ENCODE measurements at regions not wholly inside any gene's neighbourhood (a gene's known extent, or its start where the extent isn't known, plus 50 kb on each side); places are given as distances from the start of the nearest gene placed in this dataset.

GRCh38 chr20:60561052-60561451, 602.8 kb downstream of the CDH26 start:
- in situ Hi-C loops (cut with HindIII; ENCODE audit: low sequenced_read_pairs): no loop called here
- DNase-seq (ENCODE audit: low spot score): no peak

GRCh38 chr20:60565083-60565482, 606.9 kb downstream of the CDH26 start:
- peak; percentile 0 for DNase-seq (ENCODE audit: low spot score)

GRCh38 chr20:60565551-60565950, 607.3 kb downstream of the CDH26 start:
- in situ Hi-C loops (cut with HindIII; ENCODE audit: low sequenced_read_pairs): no loop called here

More at GRCh38 chr20:60565083-60565482, 606.9 kb downstream of the CDH26 start:
- in situ Hi-C loops (cut with HindIII; ENCODE audit: low sequenced_read_pairs): no loop called here

GRCh38 chr20:60569116-60569515, 610.9 kb downstream of the CDH26 start:
- in situ Hi-C loops (cut with HindIII; ENCODE audit: low sequenced_read_pairs): no loop called here

More at GRCh38 chr20:60565551-60565950, 607.3 kb downstream of the CDH26 start:
- DNase-seq (ENCODE audit: low spot score): no peak

GRCh38 chr20:60570481-60571277, 612.5 kb downstream of the CDH26 start:
- in situ Hi-C loops (cut with HindIII; ENCODE audit: low sequenced_read_pairs): no loop called here

More at GRCh38 chr20:60569116-60569515, 610.9 kb downstream of the CDH26 start:
- no peak for DNase-seq (ENCODE audit: low spot score)

GRCh38 chr20:60573003-60573680, 614.9 kb downstream of the CDH26 start:
- in situ Hi-C loops (cut with HindIII; ENCODE audit: low sequenced_read_pairs): no loop called here
- DNase-seq (ENCODE audit: low spot score): peak; percentile 11

More at GRCh38 chr20:60570481-60571277, 612.5 kb downstream of the CDH26 start:
- DNase-seq (ENCODE audit: low spot score): no peak

- in situ Hi-C loops (cut with HindIII; ENCODE audit: low sequenced_read_pairs): no loop called here
- DNase-seq (ENCODE audit: low spot score): no peak
These were observed 618.0 kb downstream of the CDH26 start for GRCh38 chr20:60576236-60576635.

- in situ Hi-C loops (cut with HindIII; ENCODE audit: low sequenced_read_pairs): no loop called here
- no peak for DNase-seq (ENCODE audit: low spot score)
These were observed 621.8 kb downstream of the CDH26 start for GRCh38 chr20:60579941-60580515.

GRCh38 chr20:60581606-60582115, 623.4 kb downstream of the CDH26 start:
- in situ Hi-C loops (cut with HindIII; ENCODE audit: low sequenced_read_pairs): no loop called here

GRCh38 chr20:60583741-60584140, 625.5 kb downstream of the CDH26 start:
- in situ Hi-C loops (cut with HindIII; ENCODE audit: low sequenced_read_pairs): no loop called here
- DNase-seq (ENCODE audit: low spot score): no peak

More at GRCh38 chr20:60581606-60582115, 623.4 kb downstream of the CDH26 start:
- no peak for DNase-seq (ENCODE audit: low spot score)

- DNase-seq (ENCODE audit: low spot score): no peak
- in situ Hi-C loops (cut with HindIII; ENCODE audit: low sequenced_read_pairs): no loop called here
These were observed 626.0 kb downstream of the CDH26 start for GRCh38 chr20:60584221-60584620.

GRCh38 chr20:60585651-60586050, 627.4 kb downstream of the CDH26 start:
- no peak for DNase-seq (ENCODE audit: low spot score)
- in situ Hi-C loops (cut with HindIII; ENCODE audit: low sequenced_read_pairs): no loop called here

GRCh38 chr20:60586269-60587050, 628.2 kb downstream of the CDH26 start:
- in situ Hi-C loops (cut with HindIII; ENCODE audit: low sequenced_read_pairs): no loop called here
- DNase-seq (ENCODE audit: low spot score): peak; percentile 41

- DNase-seq (ENCODE audit: low spot score): no peak
- in situ Hi-C loops (cut with HindIII; ENCODE audit: low sequenced_read_pairs): no loop called here
These were observed 629.8 kb downstream of the CDH26 start for GRCh38 chr20:60587986-60588385.

GRCh38 chr20:60589623-60590022, 631.4 kb downstream of the CDH26 start:
- in situ Hi-C loops (cut with HindIII; ENCODE audit: low sequenced_read_pairs): no loop called here
- DNase-seq (ENCODE audit: low spot score): no peak

GRCh38 chr20:60591172-60591799, 633.1 kb downstream of the CDH26 start:
- in situ Hi-C loops (cut with HindIII; ENCODE audit: low sequenced_read_pairs): no loop called here
- DNase-seq (ENCODE audit: low spot score): no peak

GRCh38 chr20:60598528-60598927, 640.3 kb downstream of the CDH26 start:
- no peak for DNase-seq (ENCODE audit: low spot score)

GRCh38 chr20:60599381-60599780, 641.2 kb downstream of the CDH26 start:
- in situ Hi-C loops (cut with HindIII; ENCODE audit: low sequenced_read_pairs): no loop called here
- no peak for DNase-seq (ENCODE audit: low spot score)

More at GRCh38 chr20:60598528-60598927, 640.3 kb downstream of the CDH26 start:
- in situ Hi-C loops (cut with HindIII; ENCODE audit: low sequenced_read_pairs): no loop called here

GRCh38 chr20:60600036-60600435, 641.8 kb downstream of the CDH26 start:
- no peak for DNase-seq (ENCODE audit: low spot score)
- in situ Hi-C loops (cut with HindIII; ENCODE audit: low sequenced_read_pairs): no loop called here
